OCI-LY7 (cell line): ENCODE measurements at regions not wholly inside any gene's neighbourhood (a gene's known extent, or its start where the extent isn't known, plus 50 kb on each side); places are given as distances from the start of the nearest gene placed in this dataset.
"Not testable (repeated sequence)": the region's sequence is repeated elsewhere in the genome, so short reads cannot be mapped to it uniquely, and the experiment has no call there.

Experiments used
- CTCF ChIP-seq: fragments of 200-600 bp; sonication (generic); conservative IDR thresholded peaks from 2 replicates; pipeline ENCODE4 v1.5.1; 2014; ENCODE audit warnings: mild to moderate bottlenecking, antibody characterized with exemption, low read length, moderate library complexity, mixed read lengths
- EZH2phosphoT487 ChIP-seq: fragments of 200-600 bp; sonication (generic); IDR thresholded peaks from 2 replicates; pipeline ENCODE4 v1.6.1; 2018; ENCODE audit warnings: low read depth, borderline replicate concordance, mild to moderate bottlenecking, mixed run types, antibody characterized with exemption, low read length, moderate library complexity, mixed read lengths

GRCh38 chr11:97636741-97637140, 1246.9 kb downstream of the JRKL start:
- TF ChIP-seq CTCF, EZH2phosphoT487: not testable (repeated sequence)
